ENCODE measurements at regions not wholly inside any gene's neighbourhood (a gene's known extent, or its start where the extent isn't known, plus 50 kb on each side); places are given as distances from the start of the nearest gene placed in this dataset.
"Not testable (repeated sequence)": the region's sequence is repeated elsewhere in the genome, so short reads cannot be mapped to it uniquely, and the experiment has no call there.

- DNase-seq, result no peak
Measured at GRCh38 chr10:56298941-56299340, 62.1 kb downstream of the ZWINT start.

GRCh38 chr10:56296618-56297017 is 64.4 kb downstream of the ZWINT start:
- DNase-seq, result no peak

- DNase-seq, result no peak
Measured at GRCh38 chr10:56288403-56288802, 72.7 kb downstream of the ZWINT start.

- DNase-seq, result no peak
Measured at GRCh38 chr10:56286096-56286495, 75.0 kb downstream of the ZWINT start.

- no peak for DNase-seq
Measured at GRCh38 chr10:56279270-56279669, 81.8 kb downstream of the ZWINT start.

- DNase-seq, result no peak
Measured at GRCh38 chr10:56269181-56269580, 91.9 kb downstream of the ZWINT start.

- no peak for DNase-seq
Measured at GRCh38 chr10:56266120-56266519, 94.9 kb downstream of the ZWINT start.

GRCh38 chr10:56258991-56259390 is 102.1 kb downstream of the ZWINT start:
- DNase-seq, result no peak

- no peak for DNase-seq
Measured at GRCh38 chr10:56258378-56258777, 102.7 kb downstream of the ZWINT start.

- no peak for DNase-seq
Measured at GRCh38 chr10:56255298-56255697, 105.8 kb downstream of the ZWINT start.

- no peak for DNase-seq
Measured at GRCh38 chr10:56240471-56240870, 120.6 kb downstream of the ZWINT start.

- DNase-seq, result no peak
Measured at GRCh38 chr10:56231436-56231835, 129.6 kb downstream of the ZWINT start.

- no peak for DNase-seq
Measured at GRCh38 chr10:56222237-56222636, 138.8 kb downstream of the ZWINT start.

- DNase-seq, result no peak
Measured at GRCh38 chr10:56212951-56213350, 148.1 kb downstream of the ZWINT start.

- DNase-seq, result no peak
Measured at GRCh38 chr10:56181607-56182006, 179.5 kb downstream of the ZWINT start.

GRCh38 chr10:56178210-56178609 is 182.8 kb downstream of the ZWINT start:
- no peak for DNase-seq

GRCh38 chr10:56155091-56155513 is 206.0 kb downstream of the ZWINT start:
- not testable (repeated sequence) for DNase-seq

- DNase-seq, result no peak
Measured at GRCh38 chr10:56146806-56147205, 214.3 kb downstream of the ZWINT start.

GRCh38 chr10:56142092-56142728 is 218.8 kb downstream of the ZWINT start:
- no peak for DNase-seq

- no peak for DNase-seq
Measured at GRCh38 chr10:56139405-56139804, 221.7 kb downstream of the ZWINT start.

- DNase-seq, result no peak
Measured at GRCh38 chr10:56135828-56136227, 225.2 kb downstream of the ZWINT start.

- DNase-seq, result no peak
Measured at GRCh38 chr10:56123247-56123646, 237.8 kb downstream of the ZWINT start.

GRCh38 chr10:56116684-56117083 is 244.4 kb downstream of the ZWINT start:
- DNase-seq, result no peak

- DNase-seq, result no peak
Measured at GRCh38 chr10:56109454-56109853, 251.6 kb downstream of the ZWINT start.

GRCh38 chr10:56104923-56105322 is 256.1 kb downstream of the ZWINT start:
- no peak for DNase-seq
